GM23338 (cell line): ENCODE measurements at regions not wholly inside any gene's neighbourhood (a gene's known extent, or its start where the extent isn't known, plus 50 kb on each side); places are given as distances from the start of the nearest gene placed in this dataset.

Source experiments
- CREB1 ChIP-seq: fragments of 250-450 bp; sonication (Bioruptor Pico); IDR thresholded peaks from 2 replicates; pipeline ENCODE4 v1.5.0; 2020; ENCODE audit warnings: low read depth, mild to moderate bottlenecking, moderate library complexity
- POLR2AphosphoS5 ChIP-seq: IDR thresholded peaks from 2 replicates; pipeline ENCODE4 v1.6.1; 2016; ENCODE audit warnings: antibody characterized with exemption, low read depth
- ZNF114 ChIP-seq: fragments of 250-450 bp; sonication (Bioruptor Pico); IDR thresholded peaks from 2 replicates; pipeline ENCODE4 v1.5.0; 2020; ENCODE audit warnings: mild to moderate bottlenecking, moderate library complexity
- TF ChIP-seq, protein P1 (sequence below), 2 experiments: fragments of 200-600 bp in 1 of 2; sonication (generic) in 1 of 2; conservative IDR thresholded peaks; 2 replicates each; pipeline versions ENCODE4 v1.5.1 to v1.6.1; 2016 to 2017; ENCODE audit warnings: antibody characterized with exemption in 2 of 2, low read depth in 2 of 2, mild to moderate bottlenecking in 2 of 2, moderate library complexity in 1 of 2

DNA sequence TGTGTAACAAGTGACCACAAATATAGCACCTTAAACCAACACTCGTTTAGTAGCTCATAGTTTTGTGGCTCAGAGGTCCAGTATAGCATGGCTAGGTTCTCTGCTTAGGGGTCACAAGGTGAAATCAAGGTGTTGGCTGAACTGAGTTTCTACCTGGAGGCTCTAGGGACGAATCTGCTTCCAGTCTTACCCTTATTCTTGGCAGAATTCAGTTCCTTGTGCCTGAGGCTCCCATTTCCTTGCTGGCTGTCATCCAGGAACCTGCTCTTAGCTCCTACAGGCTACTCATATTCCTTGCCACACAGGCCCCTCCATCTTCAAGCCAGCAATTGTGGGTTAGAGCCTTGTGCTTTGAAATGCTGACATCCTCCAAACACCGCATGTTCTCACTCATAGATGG, 212.3 kb upstream of the CDH13 start:
- TF ChIP-seq CREB1 (CRISPR knock-in tag) (no peak), POLR2AphosphoS5 (no peak), ZNF114 (no peak)
- TF ChIP-seq, protein P1, sequence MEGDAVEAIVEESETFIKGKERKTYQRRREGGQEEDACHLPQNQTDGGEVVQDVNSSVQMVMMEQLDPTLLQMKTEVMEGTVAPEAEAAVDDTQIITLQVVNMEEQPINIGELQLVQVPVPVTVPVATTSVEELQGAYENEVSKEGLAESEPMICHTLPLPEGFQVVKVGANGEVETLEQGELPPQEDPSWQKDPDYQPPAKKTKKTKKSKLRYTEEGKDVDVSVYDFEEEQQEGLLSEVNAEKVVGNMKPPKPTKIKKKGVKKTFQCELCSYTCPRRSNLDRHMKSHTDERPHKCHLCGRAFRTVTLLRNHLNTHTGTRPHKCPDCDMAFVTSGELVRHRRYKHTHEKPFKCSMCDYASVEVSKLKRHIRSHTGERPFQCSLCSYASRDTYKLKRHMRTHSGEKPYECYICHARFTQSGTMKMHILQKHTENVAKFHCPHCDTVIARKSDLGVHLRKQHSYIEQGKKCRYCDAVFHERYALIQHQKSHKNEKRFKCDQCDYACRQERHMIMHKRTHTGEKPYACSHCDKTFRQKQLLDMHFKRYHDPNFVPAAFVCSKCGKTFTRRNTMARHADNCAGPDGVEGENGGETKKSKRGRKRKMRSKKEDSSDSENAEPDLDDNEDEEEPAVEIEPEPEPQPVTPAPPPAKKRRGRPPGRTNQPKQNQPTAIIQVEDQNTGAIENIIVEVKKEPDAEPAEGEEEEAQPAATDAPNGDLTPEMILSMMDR (conservative IDR thresholded peaks at IDR 0.05; ENCODE audit: low read depth in 2 of 2): no peak
